EL (cell line): ENCODE measurements at regions not wholly inside any gene's neighbourhood (a gene's known extent, or its start where the extent isn't known, plus 50 kb on each side); places are given as distances from the start of the nearest gene placed in this dataset.
"Not testable (repeated sequence)": the region's sequence is repeated elsewhere in the genome, so short reads cannot be mapped to it uniquely, and the experiment has no call there.

Experiments
- DNase-seq: peaks from one replicate; pipeline ENCODE4 v3.0.0-alpha.2; 2016

- DNase-seq: no peak
These were observed 1265.1 kb upstream of the CHAC2 start for GRCh38 chr2:52502476-52502860.

- no peak for DNase-seq
These were observed 1265.7 kb upstream of the CHAC2 start for GRCh38 chr2:52501715-52502475.

GRCh38 chr2:52500561-52500960, 1267.0 kb upstream of the CHAC2 start:
- DNase-seq: no peak

- DNase-seq: no peak
These were observed 1269.4 kb upstream of the CHAC2 start for GRCh38 chr2:52498077-52498750.

- DNase-seq: no peak
These were observed 1271.8 kb upstream of the CHAC2 start for GRCh38 chr2:52495816-52496215.

GRCh38 chr2:52477166-52477565, 1290.4 kb upstream of the CHAC2 start:
- DNase-seq: no peak

- DNase-seq: no peak
These were observed 1292.0 kb upstream of the CHAC2 start for GRCh38 chr2:52475590-52475989.

GRCh38 chr2:52474091-52474490, 1293.5 kb upstream of the CHAC2 start:
- DNase-seq: no peak

GRCh38 chr2:52473526-52473925, 1294.1 kb upstream of the CHAC2 start:
- DNase-seq: no peak

GRCh38 chr2:52470457-52470856, 1297.1 kb upstream of the CHAC2 start:
- not testable (repeated sequence) for DNase-seq

- DNase-seq: no peak
These were observed 1300.4 kb upstream of the CHAC2 start for GRCh38 chr2:52467189-52467588.

GRCh38 chr2:52465287-52465686, 1302.3 kb upstream of the CHAC2 start:
- DNase-seq: no peak

GRCh38 chr2:52463457-52463856, 1304.1 kb upstream of the CHAC2 start:
- DNase-seq: no peak

- no peak for DNase-seq
These were observed 1310.8 kb upstream of the CHAC2 start for GRCh38 chr2:52456561-52457377.

GRCh38 chr2:52454962-52455361, 1312.6 kb upstream of the CHAC2 start:
- no peak for DNase-seq

GRCh38 chr2:52452201-52452600, 1315.4 kb upstream of the CHAC2 start:
- DNase-seq: no peak

GRCh38 chr2:52445686-52446085, 1321.9 kb upstream of the CHAC2 start:
- DNase-seq: no peak

GRCh38 chr2:52431352-52431760, 1336.2 kb upstream of the CHAC2 start:
- no peak for DNase-seq

GRCh38 chr2:52429740-52430139, 1337.9 kb upstream of the CHAC2 start:
- DNase-seq: no peak

GRCh38 chr2:52429171-52429570, 1338.4 kb upstream of the CHAC2 start:
- no peak for DNase-seq

- DNase-seq: no peak
These were observed 1339.4 kb upstream of the CHAC2 start for GRCh38 chr2:52428224-52428623.

GRCh38 chr2:52423655-52424054, 1343.9 kb upstream of the CHAC2 start:
- DNase-seq: no peak

- DNase-seq: no peak
These were observed 1344.5 kb upstream of the CHAC2 start for GRCh38 chr2:52423111-52423510.

GRCh38 chr2:52416340-52416739, 1351.3 kb upstream of the CHAC2 start:
- no peak for DNase-seq
